ENCODE measurements at regions not wholly inside any gene's neighbourhood (a gene's known extent, or its start where the extent isn't known, plus 50 kb on each side); places are given as distances from the start of the nearest gene placed in this dataset.

GRCh38 chr9:118423021-118423420, 718.8 kb downstream of the TLR4 start:
- no peak for DNase-seq

GRCh38 chr9:118423721-118424120, 719.5 kb downstream of the TLR4 start:
- no peak for DNase-seq

GRCh38 chr9:118426772-118427171, 722.6 kb downstream of the TLR4 start:
- DNase-seq, result no peak

GRCh38 chr9:118438810-118439209, 734.6 kb downstream of the TLR4 start:
- no peak for DNase-seq

GRCh38 chr9:118439441-118439840, 735.2 kb downstream of the TLR4 start:
- no peak for DNase-seq

GRCh38 chr9:118444403-118444802, 740.2 kb downstream of the TLR4 start:
- no peak for DNase-seq

GRCh38 chr9:118446943-118447639, 742.9 kb downstream of the TLR4 start:
- no peak for DNase-seq

GRCh38 chr9:118449554-118449953, 745.4 kb downstream of the TLR4 start:
- no peak for DNase-seq

- no peak for DNase-seq
Measured at GRCh38 chr9:118455259-118455658, 751.1 kb downstream of the TLR4 start.

GRCh38 chr9:118455788-118456187, 751.6 kb downstream of the TLR4 start:
- no peak for DNase-seq

- no peak for DNase-seq
Measured at GRCh38 chr9:118457171-118458000, 753.2 kb downstream of the TLR4 start.

GRCh38 chr9:118459913-118460312, 755.7 kb downstream of the TLR4 start:
- no peak for DNase-seq

GRCh38 chr9:118463419-118463818, 759.2 kb downstream of the TLR4 start:
- DNase-seq, result no peak

- DNase-seq, result no peak
Measured at GRCh38 chr9:118473521-118473920, 769.3 kb downstream of the TLR4 start.

- DNase-seq, result no peak
Measured at GRCh38 chr9:118478752-118479151, 774.5 kb downstream of the TLR4 start.

GRCh38 chr9:118482306-118482705, 778.1 kb downstream of the TLR4 start:
- no peak for DNase-seq

GRCh38 chr9:118483677-118484076, 779.5 kb downstream of the TLR4 start:
- no peak for DNase-seq

GRCh38 chr9:118503236-118503635, 799.0 kb downstream of the TLR4 start:
- DNase-seq, result no peak

- no peak for DNase-seq
Measured at GRCh38 chr9:118510711-118511110, 806.5 kb downstream of the TLR4 start.

GRCh38 chr9:118515947-118516346, 811.7 kb downstream of the TLR4 start:
- no peak for DNase-seq

- no peak for DNase-seq
Measured at GRCh38 chr9:118521261-118521660, 817.1 kb downstream of the TLR4 start.

- DNase-seq, result no peak
Measured at GRCh38 chr9:118522093-118523028, 818.2 kb downstream of the TLR4 start.

GRCh38 chr9:118527261-118527660, 823.1 kb downstream of the TLR4 start:
- DNase-seq, result no peak

Measured in activated effector memory CD4-positive, alpha-beta T cell treated with Interleukin-2 at 50 U/mL for 16 hours (primary cell).